GM18858 (cell line): ENCODE measurements at regions not wholly inside any gene's neighbourhood (a gene's known extent, or its start where the extent isn't known, plus 50 kb on each side); places are given as distances from the start of the nearest gene placed in this dataset.

ENCODE experiments used
- ATAC-seq: cut with Tn5 transposase; IDR thresholded peaks from one replicate; pipeline ENCODE4 v1.9.1; 2021; ENCODE audit not compliant: unreplicated experiment

- ATAC-seq, result no peak
Measured at GRCh38 chr4:171186700-171187099, 626.5 kb upstream of the GALNTL6 start.

GRCh38 chr4:171181090-171181489 lies 632.1 kb upstream of the GALNTL6 start:
- ATAC-seq, result no peak

GRCh38 chr4:171170671-171171070 lies 642.5 kb upstream of the GALNTL6 start:
- ATAC-seq, result no peak

GRCh38 chr4:171169396-171169795 lies 643.8 kb upstream of the GALNTL6 start:
- ATAC-seq, result no peak

GRCh38 chr4:171162478-171162877 lies 650.7 kb upstream of the GALNTL6 start:
- no peak for ATAC-seq

GRCh38 chr4:171157462-171158082 lies 655.6 kb upstream of the GALNTL6 start:
- ATAC-seq, result no peak

- ATAC-seq, result no peak
Measured at GRCh38 chr4:171142639-171143038, 670.6 kb upstream of the GALNTL6 start.

- ATAC-seq, result no peak
Measured at GRCh38 chr4:171142045-171142444, 671.2 kb upstream of the GALNTL6 start.

- ATAC-seq, result peak; percentile 55
Measured at GRCh38 chr4:171130256-171130801, 682.9 kb upstream of the GALNTL6 start.

- no peak for ATAC-seq
Measured at GRCh38 chr4:171118091-171118490, 695.1 kb upstream of the GALNTL6 start.

- ATAC-seq, result no peak
Measured at GRCh38 chr4:171117457-171117856, 695.7 kb upstream of the GALNTL6 start.

GRCh38 chr4:171101845-171102244 lies 711.4 kb upstream of the GALNTL6 start:
- ATAC-seq, result no peak

GRCh38 chr4:171087089-171087488 lies 726.1 kb upstream of the GALNTL6 start:
- no peak for ATAC-seq

- ATAC-seq, result no peak
Measured at GRCh38 chr4:171067422-171067821, 745.8 kb upstream of the GALNTL6 start.

GRCh38 chr4:171049380-171049779 lies 763.8 kb upstream of the GALNTL6 start:
- ATAC-seq, result no peak

- ATAC-seq, result no peak
Measured at GRCh38 chr4:171042989-171043524, 770.1 kb upstream of the GALNTL6 start.

- no peak for ATAC-seq
Measured at GRCh38 chr4:171035909-171036308, 777.3 kb upstream of the GALNTL6 start.

GRCh38 chr4:171031338-171031737 lies 781.9 kb upstream of the GALNTL6 start:
- no peak for ATAC-seq

- no peak for ATAC-seq
Measured at GRCh38 chr4:171025776-171026175, 787.4 kb upstream of the GALNTL6 start.

GRCh38 chr4:171025343-171025742 lies 787.9 kb upstream of the GALNTL6 start:
- no peak for ATAC-seq

- no peak for ATAC-seq
Measured at GRCh38 chr4:171024720-171025303, 788.4 kb upstream of the GALNTL6 start.

GRCh38 chr4:171022824-171023230 lies 790.4 kb upstream of the GALNTL6 start:
- ATAC-seq, result no peak
